OCI-LY7 (cell line): ENCODE measurements at regions not wholly inside any gene's neighbourhood (a gene's known extent, or its start where the extent isn't known, plus 50 kb on each side); places are given as distances from the start of the nearest gene placed in this dataset.

ENCODE experiments used
- BruUV-seq: library from RNA; stranded (reverse); fragments of 400-500 nt; replicated peaks from 2 replicates; lab custom pipeline; 2021; lab: Mats Ljungman, UMichigan
- CTCF ChIA-PET: fragments of 300-600 bp; sonication (Branson Sonifier 250); formaldehyde crosslinking; loops from one replicate; lab custom pipeline; 2022; ENCODE audit warnings: antibody characterized with exemption; ENCODE audit not compliant: unreplicated experiment; lab: Charles Lee
- POLR2A ChIA-PET: fragments of 300-600 bp; sonication (Branson Sonifier 250); formaldehyde crosslinking; loops from one replicate; lab custom pipeline; 2022; ENCODE audit warnings: antibody characterized with exemption; lab: Charles Lee
- DNase-seq: peaks from one replicate; pipeline ENCODE4 v3.0.0-alpha.2; 2015; ENCODE audit warnings: low spot score
- H2AFZ ChIP-seq: fragments of 200-600 bp; sonication (generic), shearing (Covaris generic); 2 replicates; pipeline ENCODE4 v1.6.1; 2014; ENCODE audit warnings: mild to moderate bottlenecking, antibody characterized with exemption, low read length, moderate library complexity
- H3K27ac ChIP-seq: fragments of 200-600 bp; sonication (generic); 2 replicates; pipeline ENCODE4 v1.5.1; 2014; ENCODE audit warnings: mixed run types, low read depth, mild to moderate bottlenecking, moderate library complexity, low read length, inconsistent platforms; ENCODE audit not compliant: poor library complexity, severe bottlenecking
- H3K36me3 ChIP-seq: fragments of 200-600 bp; sonication (generic); 2 replicates; pipeline ENCODE4 v1.6.1; 2014; ENCODE audit warnings: mild to moderate bottlenecking, antibody characterized with exemption, low read length, moderate library complexity, mixed read lengths; ENCODE audit not compliant: insufficient read depth
- H3K4me1 ChIP-seq: fragments of 200-600 bp; sonication (generic); 2 replicates; pipeline ENCODE4 v1.5.1; 2014; ENCODE audit warnings: mild to moderate bottlenecking, low read length; ENCODE audit not compliant: insufficient read depth, poor library complexity, severe bottlenecking
- H3K4me2 ChIP-seq: fragments of 200-600 bp; sonication (generic); 2 replicates; pipeline ENCODE4 v1.6.1; 2014; ENCODE audit warnings: mild to moderate bottlenecking, low read length
- H3K4me3 ChIP-seq: fragments of 200-600 bp; sonication (generic); 2 replicates; pipeline ENCODE4 v1.5.1; 2014; ENCODE audit warnings: mild to moderate bottlenecking, low read depth, low read length; ENCODE audit not compliant: poor library complexity, severe bottlenecking
- H3K79me2 ChIP-seq: fragments of 200-600 bp; sonication (generic); 2 replicates; pipeline ENCODE4 v1.6.1; 2016; ENCODE audit warnings: low read depth, mild to moderate bottlenecking, low read length, moderate library complexity, mixed read lengths; ENCODE audit not compliant: insufficient read depth
- H3K9me2 ChIP-seq: fragments of 200-600 bp; sonication (generic); 2 replicates; pipeline ENCODE4 v1.6.1; 2016; ENCODE audit warnings: mild to moderate bottlenecking, low read length, mixed read lengths; ENCODE audit not compliant: insufficient read depth
- H3K9me3 ChIP-seq: fragments of 200-600 bp; sonication (generic); 2 replicates; pipeline ENCODE4 v1.6.1; 2014; ENCODE audit warnings: mild to moderate bottlenecking, mixed run types, low read length, mixed read lengths
- H4K20me1 ChIP-seq: fragments of 200-600 bp; sonication (generic); 2 replicates; pipeline ENCODE4 v1.6.1; 2014; ENCODE audit warnings: mild to moderate bottlenecking, antibody characterized with exemption, low read length, moderate library complexity, mixed read lengths; ENCODE audit not compliant: insufficient read depth
- CTCF ChIP-seq: fragments of 200-600 bp; sonication (generic); conservative IDR thresholded peaks from 2 replicates; pipeline ENCODE4 v1.5.1; 2014; ENCODE audit warnings: mild to moderate bottlenecking, antibody characterized with exemption, low read length, moderate library complexity, mixed read lengths
- EZH2phosphoT487 ChIP-seq: fragments of 200-600 bp; sonication (generic); IDR thresholded peaks from 2 replicates; pipeline ENCODE4 v1.6.1; 2018; ENCODE audit warnings: low read depth, borderline replicate concordance, mild to moderate bottlenecking, mixed run types, antibody characterized with exemption, low read length, moderate library complexity, mixed read lengths
- intact Hi-C: fragments of 100-400 bp; cut with micrococcal nuclease; formaldehyde crosslinking; loops from one replicate; pipeline ENCODE4 v1.10.0; 2022; ENCODE audit not compliant: unreplicated experiment

GRCh38 chr9:38208206-38208901 is 139.3 kb upstream of the SHB start:
- CTCF ChIA-PET, result no interaction called here
- Histone ChIP-seq H3K4me2 (no peak overlapping the region), H3K4me1 (no peaks in the 10 kb centered on the region), H3K36me3 (no peaks in the 10 kb centered on the region), H4K20me1 (no peaks in the 10 kb centered on the region), H3K79me2 (no peaks in the 10 kb centered on the region), H3K9me3 (no peaks in the 10 kb centered on the region), H3K9me2 (no peaks in the 10 kb centered on the region), H3K27ac (no peak overlapping the region), H3K4me3 (no peak overlapping the region), H2AFZ (no peak overlapping the region)
- POLR2A ChIA-PET, result no interaction called here
- no peak for DNase-seq
- intact Hi-C loops, result no loop called here
- BruUV-seq, result no TSS peak
- no peak for TF ChIP-seq CTCF
- TF ChIP-seq EZH2phosphoT487, result no peak

- Histone ChIP-seq H3K4me3 (no peak overlapping the region), H3K9me3 (no peaks in the 10 kb centered on the region), H2AFZ (no peak overlapping the region), H3K79me2 (no peaks in the 10 kb centered on the region), H3K4me2 (no peak overlapping the region), H4K20me1 (no peaks in the 10 kb centered on the region), H3K9me2 (no peaks in the 10 kb centered on the region), H3K27ac (no peak overlapping the region), H3K36me3 (no peaks in the 10 kb centered on the region), H3K4me1 (no peaks in the 10 kb centered on the region)
- DNase-seq, result no peak
- BruUV-seq, result no TSS peak
- ChIA-PET POLR2A (no interaction called here), CTCF (no interaction called here)
- no peak for TF ChIP-seq CTCF
- TF ChIP-seq EZH2phosphoT487, result no peak
- intact Hi-C loops, result no loop called here
These were observed 138.3 kb upstream of the SHB start for GRCh38 chr9:38207247-38207778.

- Histone ChIP-seq H3K4me2 (no peak overlapping the region), H3K4me1 (no peaks in the 10 kb centered on the region), H3K9me3 (no peaks in the 10 kb centered on the region), H3K36me3 (no peaks in the 10 kb centered on the region), H3K27ac (no peak overlapping the region), H3K9me2 (no peaks in the 10 kb centered on the region), H3K79me2 (no peaks in the 10 kb centered on the region), H4K20me1 (no peaks in the 10 kb centered on the region), H3K4me3 (no peak overlapping the region), H2AFZ (no peak overlapping the region)
- POLR2A ChIA-PET, result interaction anchor here (0.6 kb wide), 1 partner anchor 66 kb away, joined by 3 read pairs; no protein-coding TSS in a partner anchor
- CTCF ChIA-PET, result no interaction called here
- TF ChIP-seq EZH2phosphoT487, result no peak
- TF ChIP-seq CTCF, result no peak
- no TSS peak for BruUV-seq
- no peak for DNase-seq
- intact Hi-C loops, result no loop called here
These were observed 136.3 kb upstream of the SHB start for GRCh38 chr9:38205279-38205678.
